HG02798 (cell line): ENCODE measurements at regions not wholly inside any gene's neighbourhood (a gene's known extent, or its start where the extent isn't known, plus 50 kb on each side); places are given as distances from the start of the nearest gene placed in this dataset.
"Not testable (repeated sequence)": the region's sequence is repeated elsewhere in the genome, so short reads cannot be mapped to it uniquely, and the experiment has no call there.

Experiments
- ATAC-seq: cut with Tn5 transposase; IDR thresholded peaks from one replicate; pipeline ENCODE4 v1.9.1; 2021; ENCODE audit warnings: mild to moderate bottlenecking; ENCODE audit not compliant: unreplicated experiment, poor library complexity

DNA sequence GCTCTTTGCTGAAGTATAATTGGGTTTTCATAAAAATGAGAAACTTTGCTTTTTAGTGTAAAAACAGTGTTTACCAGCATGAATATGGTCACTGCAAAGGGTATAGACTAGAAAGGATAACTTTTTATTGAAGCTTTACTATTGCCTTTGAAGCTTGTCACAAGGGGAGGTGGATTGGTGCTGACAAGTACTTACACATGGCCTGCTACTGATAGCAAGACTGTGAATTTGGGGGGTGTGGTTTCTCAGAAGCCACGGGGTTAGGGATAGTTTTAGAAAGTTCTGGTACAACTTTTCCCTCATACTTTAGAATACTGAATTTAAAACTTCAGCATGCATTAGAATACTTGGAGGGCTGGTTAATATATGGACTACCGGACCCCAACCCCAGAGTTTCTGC, 294.1 kb downstream of the SOCS6 start:
- ATAC-seq, result no peak

DNA sequence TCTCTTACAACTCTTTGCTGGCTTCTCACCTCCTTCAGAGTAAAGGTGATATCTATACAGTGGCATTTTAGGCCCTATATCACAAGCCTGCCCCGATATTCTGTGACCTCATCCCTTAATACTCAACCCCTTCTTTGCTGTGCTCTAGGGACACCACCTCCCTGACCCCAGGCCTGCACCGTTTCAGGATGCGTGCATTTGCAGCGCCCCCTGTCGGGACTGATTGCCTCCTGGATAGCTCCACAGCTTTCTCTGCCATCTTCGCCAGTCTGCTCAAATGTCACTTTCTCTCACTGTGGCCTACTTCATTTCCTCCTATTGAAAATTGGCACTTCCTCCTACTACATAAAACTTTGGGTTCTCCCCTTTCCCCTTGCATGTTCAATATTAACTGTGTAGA, 289.6 kb downstream of the SOCS6 start:
- no peak for ATAC-seq

DNA sequence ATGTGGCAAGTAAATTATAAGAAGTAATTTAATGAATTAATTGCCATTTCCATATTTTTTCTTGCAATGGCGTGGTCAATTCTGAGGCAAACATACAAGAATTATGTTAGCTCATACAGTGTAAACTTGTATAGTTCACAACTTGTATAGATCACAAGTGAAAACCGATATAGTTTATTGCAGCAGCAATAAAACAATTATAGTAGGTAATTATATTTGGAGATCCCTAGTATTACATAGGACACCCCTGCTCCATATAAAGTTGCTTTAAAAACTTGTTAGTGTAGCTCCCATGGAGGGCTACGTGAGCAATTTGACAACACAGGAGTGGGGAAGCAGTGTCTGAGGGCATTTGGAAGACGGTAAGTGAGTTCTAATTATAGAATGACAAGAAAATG, 288.2 kb downstream of the SOCS6 start:
- no peak for ATAC-seq

DNA sequence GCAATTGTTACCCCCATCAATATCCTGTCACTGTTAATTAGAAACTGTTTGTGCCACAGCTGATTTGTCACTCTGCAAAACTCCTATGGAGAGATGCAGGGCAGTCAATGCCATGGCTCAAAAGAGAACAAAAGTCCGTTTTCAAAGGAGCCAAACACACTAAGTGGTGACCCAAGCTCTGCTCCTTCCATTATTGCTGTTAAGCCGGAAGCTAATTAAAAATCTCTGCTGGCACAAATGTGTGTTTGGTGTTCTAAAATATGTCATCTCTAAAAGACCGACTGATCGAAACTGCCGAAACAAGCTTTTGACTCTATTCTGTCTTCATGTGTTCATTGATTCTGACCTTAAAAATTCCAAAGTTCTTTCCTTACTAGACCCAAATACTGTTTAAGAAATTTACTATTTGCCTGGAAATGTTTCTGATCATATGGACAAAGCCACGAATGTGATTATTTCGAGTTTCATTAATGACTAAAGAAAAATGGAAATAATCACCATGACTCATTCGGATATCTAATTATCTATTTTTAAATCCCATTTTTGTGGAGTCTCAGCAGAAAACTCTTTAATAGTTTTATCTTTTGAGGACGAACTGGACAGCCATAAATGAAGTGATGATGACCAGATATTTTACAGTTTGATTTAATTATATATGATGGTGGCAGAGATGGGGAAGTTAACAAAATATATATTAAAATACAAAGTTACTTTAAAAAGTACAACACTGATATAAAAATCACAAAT, 287.6 kb downstream of the SOCS6 start:
- no peak for ATAC-seq

DNA sequence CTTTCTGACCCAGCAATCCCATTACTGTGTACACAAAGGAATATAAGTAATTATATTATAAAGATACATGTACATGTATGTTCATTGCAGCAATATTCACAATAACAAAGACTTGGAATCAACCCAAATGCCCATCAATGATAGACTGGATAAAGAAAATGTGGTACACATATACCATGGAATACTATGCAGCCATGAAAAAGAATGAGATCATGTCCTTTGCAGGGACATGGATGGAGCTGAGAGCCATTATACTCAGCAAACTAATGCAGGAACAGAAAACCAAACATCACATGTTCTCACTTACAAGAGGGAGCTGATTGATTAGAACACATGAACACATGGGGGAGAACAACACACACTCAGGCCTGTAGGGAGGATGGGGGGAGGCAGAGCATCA, 286.1 kb downstream of the SOCS6 start:
- not testable (repeated sequence) for ATAC-seq

DNA sequence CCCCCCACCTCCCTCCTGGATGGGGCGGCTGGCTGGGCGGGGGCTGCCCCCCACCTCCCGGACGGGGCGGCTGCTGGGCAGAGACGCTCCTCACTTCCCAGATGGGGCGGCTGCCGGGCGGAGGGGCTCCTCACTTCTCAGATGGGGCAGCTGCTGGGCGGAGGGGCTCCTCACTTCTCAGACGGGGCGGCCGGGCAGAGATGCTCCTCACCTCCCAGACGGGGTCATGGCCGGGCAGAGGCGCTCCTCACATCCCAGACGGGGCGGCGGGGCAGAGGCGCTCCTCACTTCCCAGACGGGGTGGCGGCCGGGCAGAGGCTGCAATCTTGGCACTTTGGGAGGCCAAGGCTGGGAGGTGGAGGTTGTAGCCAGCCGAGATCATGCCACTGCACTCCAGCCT, 280.8 kb downstream of the SOCS6 start:
- not testable (repeated sequence) for ATAC-seq

DNA sequence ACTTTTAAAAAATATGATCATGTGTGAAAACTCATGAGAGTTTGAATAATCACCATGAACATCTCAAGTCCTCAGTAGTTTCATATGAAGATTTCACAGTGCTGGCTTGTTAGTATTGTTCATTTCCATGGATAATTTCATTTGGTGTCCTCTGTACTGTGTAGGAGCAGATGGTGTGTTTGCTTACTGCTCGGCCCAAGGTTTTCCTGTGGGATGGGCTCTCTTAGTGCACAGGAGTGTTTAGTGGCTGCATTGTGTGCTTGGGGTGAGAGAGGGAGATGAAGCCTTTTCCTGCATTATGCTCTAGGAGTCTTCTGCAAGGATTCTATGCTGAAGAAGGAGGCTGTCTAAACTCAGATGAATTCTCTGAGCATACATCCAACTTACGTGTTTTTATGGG, 270.6 kb downstream of the SOCS6 start:
- ATAC-seq, result no peak

DNA sequence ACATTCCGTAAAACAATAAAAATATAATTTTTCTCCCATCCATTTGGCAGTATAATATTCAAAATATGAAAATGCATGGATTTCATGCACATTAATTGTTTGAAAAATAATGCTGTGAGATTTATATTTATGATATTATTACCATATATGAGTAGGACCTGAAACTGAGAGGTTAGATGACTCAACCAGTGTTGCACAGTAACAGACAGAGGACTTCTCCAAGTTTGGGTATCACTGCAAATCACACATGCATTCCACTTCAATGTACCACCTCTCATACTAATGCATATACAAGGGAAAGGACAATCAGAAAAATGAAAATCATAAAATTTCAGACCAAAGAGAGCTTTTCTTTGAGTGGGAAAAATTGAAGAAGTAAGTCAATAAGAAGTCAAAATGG, 269.5 kb downstream of the SOCS6 start:
- no peak for ATAC-seq

DNA sequence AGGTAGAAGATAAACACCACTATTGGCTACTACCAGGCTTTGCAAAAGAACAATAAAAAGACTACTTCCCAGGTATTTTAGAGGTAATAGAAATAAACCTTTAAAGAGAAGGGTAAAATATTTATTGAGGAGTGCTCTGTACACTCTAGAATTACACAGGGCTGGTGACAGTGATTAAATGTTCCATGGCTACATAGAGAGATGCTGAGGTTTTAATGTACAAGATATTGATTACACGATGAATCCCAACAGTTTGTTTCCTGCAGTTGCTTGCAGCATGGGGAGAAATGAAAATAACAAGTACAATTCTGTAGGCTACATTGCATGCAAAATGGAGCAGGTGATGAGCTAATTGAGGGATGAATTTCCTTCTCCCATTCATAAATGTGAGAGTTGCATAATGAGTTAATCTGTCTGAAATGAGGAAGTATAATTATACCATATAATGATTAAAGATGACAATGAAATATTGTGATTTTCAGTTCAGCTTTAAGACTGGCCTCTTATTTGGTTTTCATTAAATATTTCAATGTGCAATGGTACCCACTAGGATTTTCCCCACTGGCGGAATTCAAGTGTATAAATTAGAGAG, 266.1 kb downstream of the SOCS6 start:
- ATAC-seq, result no peak

DNA sequence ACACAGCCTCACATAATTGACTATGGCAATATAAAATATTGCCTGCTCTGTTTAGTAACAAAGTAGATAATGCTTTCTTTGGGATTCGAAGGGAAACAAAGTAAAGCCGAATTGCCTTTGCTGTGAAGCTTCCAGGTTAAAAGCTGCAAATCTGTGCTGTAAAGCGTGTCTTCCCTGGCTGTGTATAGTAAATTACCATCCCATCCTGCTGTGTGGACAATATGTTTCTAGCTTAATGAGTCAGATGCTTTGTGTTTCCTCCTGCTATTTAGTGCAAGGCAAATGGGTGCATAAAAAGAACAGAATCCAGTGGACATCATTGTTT, 265.1 kb downstream of the SOCS6 start:
- ATAC-seq, result no peak

DNA sequence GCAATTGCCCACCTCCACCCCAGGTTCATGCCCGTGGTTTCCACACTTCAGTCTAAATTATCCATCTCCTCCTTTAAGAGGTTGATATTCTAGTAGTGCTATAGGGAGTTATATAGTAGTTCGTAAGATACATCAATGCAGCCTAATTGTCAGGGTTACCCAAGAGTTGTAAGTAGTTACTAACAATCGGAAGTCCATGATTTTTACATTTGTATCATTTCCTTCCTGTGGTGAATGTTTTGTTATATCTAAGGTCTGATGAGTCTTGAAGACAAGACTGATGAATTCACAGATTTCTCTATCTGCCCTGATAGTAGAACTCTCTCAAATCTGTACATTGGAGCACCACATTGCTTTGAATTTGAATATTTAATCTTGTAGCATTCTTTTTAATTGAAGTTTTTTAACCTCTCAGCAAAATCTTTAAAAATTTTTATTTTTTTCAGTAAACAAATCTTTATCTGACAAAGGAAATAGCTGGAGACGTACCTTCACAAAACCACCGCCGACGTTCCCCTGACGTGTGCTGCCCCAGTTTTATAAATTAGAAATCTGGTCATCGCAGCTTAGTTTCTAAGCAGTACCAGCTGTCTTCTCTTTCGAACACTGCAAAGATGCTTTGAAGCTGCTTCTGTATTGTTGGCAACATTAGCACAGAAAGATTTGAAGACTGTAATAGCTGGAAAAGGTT, 264.5 kb downstream of the SOCS6 start:
- ATAC-seq, result no peak

DNA sequence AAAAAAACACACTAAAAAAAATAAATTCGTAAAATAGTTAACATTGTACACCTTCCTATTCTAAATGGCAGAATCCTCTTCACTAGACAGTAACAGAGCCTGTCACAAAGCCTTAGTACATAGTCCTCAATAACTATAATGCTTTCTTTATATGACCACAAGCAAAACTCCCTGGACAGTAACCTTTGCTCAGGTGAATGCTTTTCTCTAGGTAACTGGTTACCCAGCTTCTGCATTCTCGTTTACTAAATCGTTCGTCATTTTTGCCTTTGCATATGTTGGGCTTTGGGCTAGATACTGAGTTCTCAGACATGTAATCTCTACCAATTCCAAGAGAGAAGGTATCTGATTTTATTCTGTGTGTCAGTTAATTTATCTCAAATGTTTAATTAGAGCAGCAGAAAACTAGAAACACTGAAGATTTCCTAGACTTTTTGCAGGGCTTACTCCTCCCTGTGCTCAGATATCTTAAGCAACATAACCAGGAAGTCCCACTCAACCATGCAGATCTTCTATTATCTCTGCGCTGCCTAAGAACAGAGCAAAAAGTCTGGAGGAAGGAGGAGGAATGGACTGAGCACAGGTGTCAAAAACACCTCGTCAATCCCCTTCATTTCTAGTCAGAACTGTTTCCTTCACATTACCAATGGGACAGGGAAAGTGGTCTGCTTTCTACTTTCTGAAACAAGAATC, 247.7 kb downstream of the SOCS6 start:
- ATAC-seq, result no peak

DNA sequence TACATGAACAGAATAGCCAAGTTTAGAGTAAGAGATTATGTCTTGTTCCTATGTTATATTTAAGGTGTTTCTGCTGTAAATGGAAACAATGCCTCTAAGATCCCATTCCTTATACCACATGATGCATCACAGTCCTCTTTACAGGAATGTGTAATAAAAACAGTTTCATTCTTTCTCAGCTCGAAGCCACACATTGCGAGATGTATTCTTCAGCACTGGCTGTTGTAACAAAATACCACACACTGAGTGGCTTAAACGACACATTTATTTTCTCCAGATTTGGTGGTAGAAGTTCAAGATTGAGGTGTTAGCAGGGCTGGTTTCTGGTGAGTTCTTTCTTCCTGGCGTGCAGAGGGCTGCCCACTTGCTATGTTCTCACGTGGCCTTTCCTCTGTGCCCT, 246.2 kb downstream of the SOCS6 start:
- ATAC-seq, result no peak

DNA sequence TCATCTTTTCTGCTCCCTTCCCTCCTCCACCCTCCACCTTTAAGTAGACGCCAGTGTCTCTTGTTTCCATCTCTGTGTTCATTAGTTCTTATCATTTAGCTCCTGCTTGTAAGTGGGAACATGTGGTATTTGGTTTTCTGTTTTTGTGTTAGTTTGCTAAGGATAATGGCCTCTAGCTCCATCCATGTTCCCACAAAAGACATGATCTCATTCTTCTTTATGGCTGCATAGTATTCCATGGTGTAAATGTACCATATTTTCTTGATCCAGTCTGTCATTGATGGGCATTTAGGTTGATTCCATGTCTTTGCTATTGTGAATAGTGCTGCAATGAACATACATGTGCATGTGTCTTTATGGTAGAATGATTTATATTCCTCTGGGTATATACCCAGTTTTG, 236.5 kb downstream of the SOCS6 start:
- ATAC-seq, result not testable (repeated sequence)

DNA sequence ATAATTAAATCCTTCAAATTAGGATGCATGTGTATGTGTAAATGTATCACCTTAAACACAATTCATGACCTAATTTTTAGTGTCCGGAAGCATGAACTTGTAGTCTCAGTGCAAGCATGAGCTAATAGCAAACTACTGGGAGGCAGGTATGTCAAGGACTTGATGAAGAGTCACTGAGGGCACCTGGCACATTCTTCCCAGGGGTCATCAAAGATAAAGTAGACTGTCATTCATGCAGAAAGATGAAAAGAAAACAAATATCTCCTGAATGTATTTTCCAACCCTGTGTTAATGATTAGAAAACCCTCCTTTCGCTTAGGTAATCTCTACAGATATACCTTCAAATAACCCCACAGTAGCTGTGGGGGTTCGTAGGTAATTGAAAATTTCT, 234.9 kb downstream of the SOCS6 start:
- no peak for ATAC-seq

DNA sequence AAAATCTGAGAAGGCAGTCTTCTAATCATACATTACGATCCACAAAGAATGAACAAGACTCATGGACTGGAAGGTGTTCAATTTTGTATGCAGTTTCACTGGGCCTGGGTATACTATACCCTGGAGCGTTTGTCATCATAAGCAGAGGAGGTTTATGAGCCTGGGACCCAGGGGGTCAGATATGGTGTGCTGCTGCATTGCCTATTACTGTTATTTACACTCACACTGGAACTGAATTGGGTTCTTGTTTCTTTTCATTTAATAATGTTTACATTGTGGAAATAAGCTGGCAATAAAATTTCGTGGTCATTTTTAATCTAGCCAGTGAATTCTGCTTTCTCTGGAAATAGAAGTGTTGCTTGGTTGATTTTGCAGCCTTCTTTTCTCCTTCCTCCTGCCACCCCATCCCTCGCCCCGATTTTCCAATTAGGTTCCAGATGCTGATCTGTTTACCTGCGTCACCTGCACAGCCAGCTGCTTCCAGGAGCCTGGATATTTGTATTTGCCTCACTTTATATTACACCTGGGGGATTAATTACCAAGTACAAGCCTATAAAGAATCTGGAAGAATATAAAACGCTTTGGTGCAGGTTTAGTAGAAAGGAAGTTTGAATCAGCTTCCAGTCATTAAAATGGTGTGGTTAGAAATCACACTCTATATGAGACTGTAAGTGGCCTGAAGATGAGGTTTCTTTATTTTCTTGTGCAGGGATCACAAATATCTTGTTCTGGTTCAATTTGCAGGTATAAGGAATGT, 234.4 kb downstream of the SOCS6 start:
- no peak for ATAC-seq

DNA sequence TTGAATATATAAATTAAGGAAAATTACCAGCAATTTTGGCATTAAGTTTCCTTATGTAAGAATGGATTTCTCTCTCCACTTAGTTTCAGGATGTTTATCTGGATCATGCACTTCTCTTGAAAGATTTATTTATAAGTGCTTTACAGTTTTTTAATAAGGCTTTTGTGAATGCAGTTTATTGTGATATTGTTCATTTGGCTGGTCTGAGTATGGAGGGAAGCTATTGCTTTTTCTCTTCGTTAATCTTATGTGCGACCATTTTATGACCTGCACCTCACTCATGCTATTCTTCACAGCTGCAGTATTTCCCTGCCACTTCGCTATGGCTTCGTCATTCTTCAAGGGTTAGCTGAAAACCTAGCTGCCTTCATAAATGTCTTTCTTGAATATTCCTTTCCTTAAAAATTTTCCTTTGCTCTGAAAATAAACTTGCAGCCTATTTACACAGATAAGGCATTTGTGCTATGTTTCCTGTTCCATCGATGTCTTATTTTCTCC, 233.4 kb downstream of the SOCS6 start:
- no peak for ATAC-seq

DNA sequence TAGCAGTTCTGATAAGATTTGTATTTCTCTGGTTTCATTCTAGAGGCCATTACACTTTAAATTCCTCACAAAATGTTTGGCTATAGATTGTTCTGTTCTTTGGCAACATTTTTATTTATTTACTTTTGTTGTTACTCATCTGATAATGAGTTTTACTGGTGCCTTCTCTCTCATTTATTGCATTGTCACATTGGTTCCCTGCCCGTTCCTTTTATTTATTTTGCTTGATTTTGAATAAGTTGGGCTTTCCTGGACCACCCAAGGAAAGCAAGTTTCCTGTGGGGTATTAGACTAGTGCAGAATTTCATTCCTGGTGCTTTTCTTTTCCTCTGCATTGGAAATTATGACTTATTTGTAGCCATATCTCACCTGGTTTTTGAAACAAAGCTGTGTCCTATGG, 232.0 kb downstream of the SOCS6 start:
- no peak for ATAC-seq

DNA sequence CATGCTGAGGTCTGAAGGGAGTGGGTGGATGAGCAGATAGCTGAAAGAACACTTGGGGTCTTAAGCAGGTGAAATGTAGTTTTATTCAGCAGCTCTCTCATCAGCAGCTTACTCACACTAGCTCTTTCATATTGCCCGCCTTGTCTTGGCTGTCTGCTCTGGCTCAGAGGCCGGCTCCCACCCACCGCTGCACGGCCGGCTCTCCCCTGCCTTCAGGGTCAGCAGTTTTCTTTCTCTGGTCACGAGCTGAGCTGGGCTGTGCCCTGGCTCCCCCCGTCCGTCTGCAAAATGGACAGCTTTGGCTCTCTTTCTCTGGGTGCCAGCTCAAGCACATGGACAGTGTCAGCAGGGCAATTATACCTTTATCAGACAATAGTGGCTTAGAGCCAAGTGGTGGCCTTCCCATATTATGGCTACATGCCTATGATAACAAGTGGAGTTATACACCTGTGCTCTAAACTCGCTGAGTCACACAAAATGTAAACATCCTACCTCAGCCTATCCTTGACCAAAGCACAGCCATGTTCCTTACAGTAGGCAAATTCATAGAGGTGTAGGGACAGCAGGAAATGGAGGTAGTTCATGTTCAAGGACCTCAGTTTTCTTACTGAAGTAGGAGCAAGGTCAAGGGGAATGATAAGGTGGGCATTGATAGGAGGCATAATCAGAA, 224.8 kb downstream of the SOCS6 start:
- ATAC-seq, result no peak

DNA sequence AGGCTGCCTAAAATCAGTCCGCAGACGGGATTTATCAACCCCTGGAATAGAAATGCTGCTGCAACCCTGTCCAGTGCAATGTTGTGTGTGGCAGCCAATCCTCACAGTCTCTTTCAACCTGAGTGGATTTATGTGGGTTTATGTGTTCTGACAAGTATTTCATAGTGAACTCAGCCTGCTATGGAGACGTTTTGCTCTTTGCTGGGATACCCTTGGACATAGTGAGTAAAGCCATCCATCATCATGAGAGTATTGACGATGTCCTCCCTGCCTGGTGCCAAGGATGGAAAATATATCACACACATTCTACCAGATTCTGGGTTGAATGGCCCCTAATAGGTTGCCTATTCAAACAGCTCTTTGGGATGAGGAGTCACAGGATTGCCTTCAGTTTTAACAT, 219.1 kb downstream of the SOCS6 start:
- no peak for ATAC-seq
